PC-9 (cell line): ENCODE measurements at regions not wholly inside any gene's neighbourhood (a gene's known extent, or its start where the extent isn't known, plus 50 kb on each side); places are given as distances from the start of the nearest gene placed in this dataset.

Experiments
- CTCF ChIP-seq: fragments of 200-600 bp; sonication (generic); conservative IDR thresholded peaks from 2 replicates; pipeline ENCODE4 v1.6.1; 2017; ENCODE audit warnings: mixed run types, antibody characterized with exemption, mild to moderate bottlenecking, moderate library complexity
- EZH2 ChIP-seq: fragments of 200-600 bp; sonication (generic); IDR thresholded peaks from 2 replicates; pipeline ENCODE4 v1.8.0; 2017; ENCODE audit warnings: antibody characterized with exemption, low read depth

GRCh38 chr4:85246055-85246454 is 228.9 kb upstream of the ARHGAP24 start:
- no peak for TF ChIP-seq CTCF
- TF ChIP-seq EZH2: no peak
